UCSD-AML1 (cell line): ENCODE measurements at regions not wholly inside any gene's neighbourhood (a gene's known extent, or its start where the extent isn't known, plus 50 kb on each side); places are given as distances from the start of the nearest gene placed in this dataset.

ENCODE experiments used
- DNase-seq: peaks from one replicate; lab custom pipeline; 2025; ENCODE audit not compliant: unreplicated experiment; lab: John Stamatoyannopoulos, UW

DNA sequence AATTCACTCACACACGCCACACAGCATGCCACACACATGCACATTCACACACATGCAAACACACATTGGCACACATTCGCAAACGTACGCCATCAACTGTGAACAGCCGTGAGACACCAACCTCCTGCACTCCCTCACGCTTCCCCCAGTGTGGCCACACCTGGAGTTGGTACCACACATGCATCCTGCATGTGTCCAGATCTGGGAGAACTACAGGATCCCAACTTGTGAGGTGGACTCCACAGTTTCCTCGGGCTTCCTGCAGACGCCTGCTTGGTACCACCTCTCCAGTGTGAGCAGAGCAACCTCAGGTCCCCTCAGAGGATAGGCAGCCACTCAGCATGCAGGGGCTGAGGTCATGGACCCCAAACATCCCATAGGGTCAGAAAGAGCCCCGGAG, 239.0 kb downstream of the EIPR1 start:
- DNase-seq: no peak

DNA sequence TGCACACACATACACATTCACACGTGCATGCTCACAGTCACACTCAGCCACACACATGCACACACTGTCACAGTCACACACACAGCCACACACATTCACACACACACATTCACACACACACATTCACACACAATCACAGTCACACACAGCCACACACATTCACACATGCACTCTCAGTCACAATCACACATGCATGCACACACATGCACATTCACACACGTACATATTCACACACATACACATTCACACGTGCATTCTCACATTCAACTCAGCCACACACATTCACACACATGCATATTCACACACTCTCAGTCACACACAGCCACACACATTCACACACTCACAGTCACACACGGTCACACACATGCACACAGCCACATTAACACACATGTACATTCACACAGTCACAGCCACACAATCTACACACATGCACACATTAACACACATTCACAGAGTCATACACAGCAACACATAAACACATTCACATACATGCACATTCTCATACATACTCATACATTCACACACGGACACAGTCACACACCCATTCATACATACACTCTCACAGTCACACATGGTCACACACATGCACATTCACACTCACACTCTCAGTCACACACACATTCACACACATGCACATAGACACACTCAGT, 239.8 kb downstream of the EIPR1 start:
- DNase-seq: no peak

DNA sequence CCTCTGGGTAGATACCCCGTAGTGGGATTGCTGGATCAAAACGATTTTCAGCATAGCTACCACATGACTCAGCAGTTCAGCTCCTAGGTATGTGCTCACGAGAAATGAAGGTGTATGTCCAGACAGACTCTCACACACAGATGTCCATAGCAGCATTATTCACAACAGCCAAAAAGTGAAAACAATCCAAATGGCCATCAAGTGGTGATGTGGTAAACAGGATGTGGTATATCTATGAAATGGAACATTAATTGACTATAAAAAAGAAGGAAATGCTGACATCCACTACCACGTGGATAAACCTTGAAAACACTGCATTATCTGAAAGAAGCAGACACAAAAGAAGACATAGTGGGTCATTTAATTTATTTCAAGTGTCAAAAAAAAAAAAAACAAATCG, 241.9 kb downstream of the EIPR1 start:
- no peak for DNase-seq

DNA sequence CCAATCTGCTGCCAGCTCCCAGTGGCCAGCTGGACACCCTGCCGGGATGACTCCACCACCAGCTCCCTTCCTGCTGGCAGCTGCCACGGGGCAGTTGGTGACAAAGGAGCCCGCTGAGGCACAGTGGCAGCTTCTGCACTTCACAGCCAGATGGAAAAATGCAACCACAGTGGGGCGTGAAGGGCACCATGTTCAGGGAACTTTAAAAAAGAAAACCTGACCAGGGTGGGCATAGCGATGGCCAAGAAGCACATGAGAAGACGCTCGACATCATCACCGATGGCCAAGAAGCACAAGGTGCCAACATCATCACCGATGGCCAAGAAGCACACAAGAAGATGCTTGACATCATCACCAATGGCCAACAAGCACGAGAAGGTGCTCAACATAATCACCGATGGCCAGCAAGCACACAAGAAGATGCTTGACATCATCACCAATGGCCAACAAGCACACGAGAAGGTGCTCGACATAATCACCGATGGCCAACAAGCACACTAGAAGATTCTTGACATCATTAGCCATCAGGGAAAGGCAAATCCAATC, 243.5 kb downstream of the EIPR1 start:
- DNase-seq: no peak

DNA sequence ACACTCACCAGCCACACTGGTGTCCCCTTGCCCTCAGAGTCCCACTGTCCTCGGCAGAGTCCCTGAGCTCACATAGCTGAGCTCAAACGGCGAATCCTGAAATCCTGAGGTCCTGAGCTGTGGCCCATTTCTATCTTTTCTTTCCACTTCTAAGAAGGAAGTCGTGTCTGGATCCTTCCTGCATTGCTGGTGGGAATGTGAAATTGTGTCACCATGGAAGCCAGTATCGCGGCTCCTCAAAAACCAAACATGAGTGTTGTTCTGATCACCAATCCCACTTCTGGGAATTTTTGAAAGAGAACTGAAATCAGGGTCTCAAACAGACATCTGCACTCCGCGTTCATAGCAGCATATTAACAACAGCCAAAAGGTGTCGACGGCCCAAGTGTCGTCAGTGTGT, 244.7 kb downstream of the EIPR1 start:
- no peak for DNase-seq

DNA sequence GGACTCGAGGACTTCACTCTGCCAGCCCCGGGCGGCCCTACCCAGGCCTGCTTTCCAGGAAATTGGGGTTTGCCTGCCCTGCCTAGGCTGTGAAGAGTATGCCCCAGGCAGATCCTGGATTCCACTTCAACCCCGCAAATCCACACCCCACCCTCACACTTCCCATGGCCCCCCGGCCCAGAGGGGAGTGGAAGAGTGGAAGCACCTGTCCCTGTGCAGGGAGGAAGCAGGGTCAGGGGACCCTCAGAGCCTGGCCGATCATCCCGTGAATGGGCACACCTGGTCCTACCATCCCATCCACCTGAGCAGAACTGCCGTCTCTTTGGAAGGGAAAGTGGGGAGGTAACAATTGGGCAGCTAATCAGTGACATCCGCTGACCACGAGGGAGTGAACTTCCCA, 245.2 kb downstream of the EIPR1 start:
- no peak for DNase-seq

DNA sequence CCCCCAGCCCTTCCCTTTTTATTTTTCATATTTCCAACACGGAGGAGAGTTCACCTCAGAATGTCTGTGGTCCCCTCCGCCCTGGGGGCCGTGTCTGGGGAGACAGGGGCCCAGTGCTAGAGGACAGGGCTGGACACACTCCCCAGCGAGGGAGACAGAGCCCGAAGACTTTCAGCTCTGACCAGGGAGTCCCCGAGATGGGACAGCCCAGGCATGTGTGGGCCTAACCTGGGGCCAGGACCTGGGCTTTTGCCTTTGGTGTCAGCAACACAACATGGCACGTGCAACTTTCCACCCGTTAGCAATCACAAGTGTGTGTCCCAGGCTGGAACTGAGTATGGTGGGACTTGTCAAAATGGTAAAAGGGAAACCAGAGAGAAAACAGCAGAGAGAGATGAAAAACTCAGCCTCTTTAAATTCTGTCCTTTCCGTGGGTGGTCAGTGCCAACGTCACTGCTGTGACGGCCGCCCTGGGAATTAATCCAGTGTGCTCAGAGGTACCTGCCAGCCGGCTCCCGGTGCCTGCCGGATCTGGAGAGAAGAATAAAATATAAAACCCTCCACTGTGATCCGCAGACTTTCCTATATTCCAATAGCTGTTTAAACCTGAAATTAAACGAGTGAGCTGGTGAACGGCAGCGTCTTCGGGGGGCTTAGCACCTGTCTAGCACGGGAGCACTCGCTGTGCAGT, 245.8 kb downstream of the EIPR1 start:
- DNase-seq: no peak

DNA sequence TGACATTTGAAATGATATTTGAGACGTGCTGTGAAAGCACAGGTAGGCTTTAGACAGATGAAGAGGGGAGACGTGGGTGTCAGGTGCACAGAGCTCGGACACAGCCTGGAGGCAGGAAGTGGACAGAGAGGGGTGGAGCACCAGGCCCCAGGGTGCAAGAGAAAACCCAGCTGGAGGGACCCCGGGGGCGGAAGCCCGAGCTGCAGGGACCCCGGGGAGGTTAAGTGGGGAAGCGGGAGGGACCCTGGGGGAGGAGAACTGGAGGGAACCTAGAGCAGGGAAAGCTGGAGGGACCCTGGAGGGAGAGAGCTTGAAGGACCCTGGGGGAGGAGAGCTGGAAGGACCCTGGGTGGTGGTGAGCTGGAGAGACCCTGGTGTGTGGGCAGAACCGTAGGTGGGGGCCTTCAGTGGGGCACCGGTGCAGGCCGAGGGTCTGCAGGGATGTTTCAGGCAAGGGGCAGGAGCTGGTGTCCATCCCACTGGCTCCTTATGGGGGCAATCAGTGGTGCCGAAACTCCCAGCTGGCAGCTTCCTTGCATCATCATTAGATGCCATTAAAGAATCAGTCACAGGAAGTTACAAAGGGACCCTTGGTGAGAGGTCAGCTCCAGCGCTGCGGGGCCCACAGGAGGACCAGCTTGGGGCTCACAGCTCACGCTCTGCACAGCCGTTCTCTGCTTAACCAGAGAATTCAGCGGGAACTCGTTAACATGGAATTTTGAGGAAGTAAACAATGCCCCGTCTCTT, 246.6 kb downstream of the EIPR1 start:
- no peak for DNase-seq

DNA sequence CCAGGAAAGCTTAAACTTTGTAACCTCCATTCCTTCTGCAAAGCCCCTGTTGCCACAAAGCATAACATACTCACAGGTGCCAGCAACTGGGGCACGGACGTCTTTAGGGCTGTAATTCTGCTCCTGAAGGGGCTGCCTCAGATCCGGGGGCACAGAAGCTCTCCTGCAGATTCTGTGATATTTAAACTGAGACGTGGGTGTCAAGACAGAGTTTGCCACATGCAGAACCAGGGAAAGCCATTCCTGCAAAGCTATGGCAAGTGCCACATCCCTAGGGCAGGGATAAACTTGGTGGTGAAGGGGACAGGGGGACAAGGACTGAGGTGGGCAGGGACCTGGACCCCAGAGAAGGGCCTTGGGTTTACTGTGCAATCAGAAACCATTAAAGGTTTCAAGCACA, 247.2 kb downstream of the EIPR1 start:
- no peak for DNase-seq

DNA sequence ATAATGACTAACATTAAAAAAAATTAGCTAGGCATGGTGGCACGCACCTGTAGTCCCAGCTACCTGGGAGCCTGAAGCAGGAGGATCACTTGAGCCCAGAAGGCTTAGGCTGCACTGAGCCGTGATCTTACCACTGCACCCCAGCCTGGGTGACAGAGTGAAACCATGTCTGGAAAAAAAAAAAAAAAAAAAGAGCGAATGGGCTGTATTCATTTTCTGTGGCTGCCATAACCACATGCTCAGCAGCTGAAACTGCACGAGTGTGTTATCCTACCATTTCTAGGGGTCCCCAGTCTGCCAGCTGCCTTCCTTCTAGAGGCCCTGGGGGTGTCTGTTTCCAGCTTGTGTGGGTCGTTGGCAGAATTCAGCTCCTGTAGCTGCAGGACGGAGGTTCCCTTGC, 247.8 kb downstream of the EIPR1 start:
- no peak for DNase-seq

DNA sequence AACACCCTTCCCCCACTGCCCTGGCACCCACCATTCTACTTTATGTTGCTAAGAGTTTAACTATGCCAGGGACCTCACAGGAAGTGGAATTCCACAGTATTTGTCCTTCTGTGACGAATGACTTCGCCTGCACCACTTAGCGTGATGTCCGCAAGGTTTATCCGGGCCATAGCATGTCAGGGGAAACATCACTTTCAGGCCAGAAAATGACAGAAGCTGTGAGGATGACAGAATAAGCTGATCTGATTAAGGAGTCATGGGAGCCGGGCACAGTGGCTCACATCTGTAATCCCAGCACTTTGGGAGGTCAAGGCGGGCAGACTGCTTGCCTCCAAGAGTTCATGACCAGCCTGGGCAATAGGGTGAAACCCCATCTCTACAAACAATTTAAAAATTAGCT, 248.8 kb downstream of the EIPR1 start:
- no peak for DNase-seq

DNA sequence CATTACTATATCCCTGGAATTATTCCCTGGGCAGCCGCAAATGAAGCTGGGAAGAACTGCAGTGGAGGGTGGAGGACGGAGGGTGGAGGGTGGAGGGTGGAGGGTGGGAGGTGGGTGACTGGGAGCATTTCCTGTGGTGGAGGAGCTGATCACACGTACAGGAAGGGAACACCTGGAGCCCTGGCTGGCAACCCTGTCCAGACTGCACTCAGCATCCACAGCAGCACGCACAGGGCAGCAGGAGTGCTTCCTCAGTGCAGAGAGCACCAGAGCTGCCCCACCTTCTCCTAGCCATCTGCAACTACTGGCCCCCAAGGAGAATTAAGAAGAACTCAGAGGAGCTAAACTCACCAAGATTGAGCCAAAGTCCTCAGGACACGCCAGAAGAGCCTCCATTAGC, 249.9 kb downstream of the EIPR1 start:
- DNase-seq: no peak

DNA sequence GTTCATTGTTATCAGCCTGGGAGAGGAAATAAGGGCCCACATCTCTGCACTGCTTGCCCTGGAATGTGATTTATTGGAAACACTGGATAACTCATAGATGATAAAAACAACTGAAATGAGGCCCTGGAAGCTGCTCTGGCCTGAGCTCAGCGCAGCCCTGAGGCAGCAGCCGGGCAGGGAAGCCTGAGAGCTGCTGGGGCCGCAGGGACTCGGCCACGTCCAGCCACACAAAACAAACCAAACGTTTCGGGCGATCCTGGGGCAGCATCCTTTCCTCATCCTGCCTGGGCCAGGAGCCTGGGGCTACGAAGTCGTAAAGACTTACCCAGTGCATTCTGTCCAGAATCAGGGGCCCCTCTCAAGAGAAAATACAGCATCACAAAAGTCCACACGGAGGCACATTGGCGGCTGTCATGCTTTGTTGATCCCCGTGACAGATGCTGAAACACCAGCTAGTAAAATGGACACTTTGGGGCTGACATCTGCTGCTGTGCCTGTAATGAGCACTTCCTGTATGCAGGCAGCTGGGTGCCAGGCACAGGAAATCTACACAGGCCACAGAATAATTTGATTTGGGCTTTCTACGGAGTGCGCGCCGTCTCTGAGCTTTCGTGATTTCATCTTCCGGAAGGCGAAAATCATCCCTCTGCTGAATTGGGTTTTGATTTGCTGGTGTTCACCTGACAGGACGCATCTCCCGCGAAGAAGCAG, 250.6 kb downstream of the EIPR1 start:
- DNase-seq: no peak

DNA sequence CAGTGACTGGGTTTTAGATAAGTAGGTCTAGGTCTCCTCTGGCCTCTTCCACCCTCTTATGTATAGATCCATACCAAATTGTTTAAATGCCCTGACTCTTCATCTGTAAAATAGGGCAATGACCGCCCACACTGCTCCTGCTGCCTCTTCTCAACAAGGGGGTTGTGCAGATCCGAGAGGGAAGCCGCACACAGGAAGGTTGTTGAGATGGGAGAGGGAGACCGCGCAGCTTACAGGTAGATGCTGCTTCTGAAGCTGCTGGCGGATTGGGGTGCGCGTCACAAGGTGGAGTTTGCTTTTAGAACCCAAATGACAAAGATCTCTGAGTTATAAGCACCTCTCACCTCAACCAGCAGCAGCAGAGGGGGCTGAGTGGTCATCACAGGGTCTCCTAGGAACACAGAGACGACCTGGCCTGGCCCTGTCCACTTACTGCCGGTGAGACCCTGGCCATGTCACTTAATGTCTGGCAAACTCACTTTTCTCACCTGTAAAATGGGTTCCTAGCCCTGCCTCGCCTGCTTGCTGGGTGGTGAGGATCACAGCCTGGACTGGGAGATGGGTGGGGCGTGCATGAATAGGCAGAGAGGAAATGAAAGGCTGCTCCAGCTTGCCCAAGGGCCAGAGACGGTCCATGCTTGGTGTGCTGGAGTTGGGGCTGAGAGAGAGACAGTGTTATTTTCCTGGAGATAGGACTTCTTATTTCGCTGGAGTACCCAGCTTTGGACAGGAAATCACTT, 251.3 kb downstream of the EIPR1 start:
- DNase-seq: no peak

DNA sequence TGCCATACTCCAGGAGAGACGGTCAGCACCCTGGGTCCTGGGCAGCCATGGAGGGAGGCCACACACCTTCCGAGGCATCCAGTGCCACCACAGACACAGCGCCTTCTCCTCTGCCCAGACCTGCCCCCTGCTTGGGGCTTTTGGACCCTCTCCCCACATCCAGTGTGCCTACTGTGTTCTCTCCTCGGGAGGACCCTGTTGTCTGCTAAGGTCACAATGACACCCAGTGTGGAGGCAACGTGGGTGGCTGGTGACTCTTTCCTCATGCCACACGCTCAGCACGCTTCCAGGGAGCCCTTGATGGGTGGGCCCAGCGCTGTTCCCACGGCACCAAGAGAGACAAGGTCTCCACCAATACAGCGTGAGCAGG, 251.9 kb downstream of the EIPR1 start:
- no peak for DNase-seq

DNA sequence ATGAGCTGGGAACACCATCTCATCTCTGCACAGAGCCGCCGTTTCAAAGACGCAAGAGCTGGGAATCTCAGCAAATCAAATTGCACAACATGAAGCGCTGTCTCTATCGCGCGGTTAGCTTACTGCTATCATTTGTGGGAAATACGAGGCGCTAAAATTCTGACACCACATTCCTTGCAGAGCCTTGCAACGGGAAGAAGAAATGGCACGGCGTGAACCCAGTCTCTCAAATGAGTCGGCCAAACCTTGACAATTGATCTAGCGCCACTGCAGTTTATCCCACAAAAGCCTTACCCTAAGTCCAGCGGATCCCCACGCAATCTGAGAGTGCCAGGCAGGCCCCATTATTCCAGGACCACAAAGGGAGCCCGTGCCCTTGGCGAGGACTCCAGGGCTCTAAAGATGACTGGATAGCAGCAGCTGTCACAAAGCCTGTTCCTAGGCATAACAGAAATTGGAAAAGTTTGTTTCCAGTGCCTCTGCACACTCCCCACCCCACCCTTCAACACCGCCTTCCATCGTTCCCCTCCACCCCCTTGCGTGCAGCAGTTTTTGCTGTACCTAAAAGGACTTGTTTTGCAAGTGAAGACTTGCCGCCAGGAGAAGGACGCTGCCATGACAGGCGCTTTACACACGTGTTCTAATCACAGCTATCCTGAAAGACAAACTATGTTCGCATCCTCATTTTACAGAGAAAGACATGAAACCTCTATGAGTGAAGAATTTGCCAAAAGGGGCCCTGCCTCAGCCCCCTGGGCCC, 252.4 kb downstream of the EIPR1 start:
- no peak for DNase-seq

DNA sequence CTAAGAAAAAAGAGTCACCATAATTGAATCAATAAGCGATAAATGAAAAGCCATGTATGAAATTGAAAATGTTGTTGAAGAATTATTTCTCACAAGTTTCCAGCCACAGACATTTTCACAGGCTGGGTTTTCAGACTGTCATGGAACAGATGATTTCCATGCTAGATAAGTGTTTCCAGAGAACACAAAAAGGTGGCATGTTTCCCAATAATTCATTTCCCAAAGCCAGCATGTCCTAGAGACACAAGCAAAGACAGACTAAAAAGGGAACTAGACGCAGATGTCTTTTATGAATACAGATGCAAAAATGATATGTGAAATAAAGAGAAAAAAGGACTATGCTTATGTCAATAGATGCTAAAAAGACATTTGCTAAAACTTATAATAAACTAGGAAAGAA, 255.1 kb downstream of the EIPR1 start:
- DNase-seq: no peak

DNA sequence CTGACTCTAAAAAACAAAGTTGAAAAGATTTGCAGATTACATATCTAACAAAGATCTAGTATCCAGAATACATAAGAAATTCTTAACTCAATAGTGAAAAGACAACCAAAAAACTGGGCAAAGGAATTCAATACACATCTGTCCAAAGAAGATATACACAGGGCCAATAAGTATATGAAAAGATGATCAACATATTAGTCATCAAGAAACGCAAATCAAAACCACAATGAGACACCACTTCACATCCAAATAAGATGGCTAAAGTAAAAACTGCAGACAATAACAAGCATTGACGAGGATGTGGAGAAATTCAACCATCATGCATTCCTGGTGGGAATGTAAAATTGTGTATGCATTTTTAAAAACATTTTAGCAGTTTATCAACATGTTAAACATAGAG, 256.0 kb downstream of the EIPR1 start:
- DNase-seq: no peak

DNA sequence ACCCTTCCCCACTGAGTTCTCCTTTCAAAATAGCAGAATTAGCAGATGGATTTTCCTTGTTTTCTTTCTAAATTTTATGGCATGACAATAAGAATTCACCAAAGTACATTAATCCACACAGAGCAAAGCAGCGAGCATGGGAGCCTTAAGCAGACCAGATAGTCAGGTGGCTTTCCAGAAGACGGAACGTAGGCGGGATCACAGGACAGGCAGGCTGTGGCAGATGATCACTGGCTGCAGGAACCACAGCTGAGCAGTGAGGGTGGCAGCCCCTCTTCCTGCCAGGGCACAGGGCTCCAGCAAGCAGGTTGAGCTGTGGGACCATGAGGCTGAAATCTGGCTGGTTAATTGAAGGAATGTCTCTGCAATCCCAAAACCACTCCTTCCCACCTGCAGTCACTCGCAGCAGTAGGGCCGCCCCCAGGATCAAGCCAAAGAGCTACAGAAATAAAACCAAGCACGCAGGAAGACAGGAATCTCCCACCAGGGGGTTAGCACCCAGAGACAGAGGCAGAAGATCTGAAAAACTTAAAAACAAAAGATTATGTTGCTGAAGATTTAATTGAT, 259.9 kb downstream of the EIPR1 start:
- no peak for DNase-seq

DNA sequence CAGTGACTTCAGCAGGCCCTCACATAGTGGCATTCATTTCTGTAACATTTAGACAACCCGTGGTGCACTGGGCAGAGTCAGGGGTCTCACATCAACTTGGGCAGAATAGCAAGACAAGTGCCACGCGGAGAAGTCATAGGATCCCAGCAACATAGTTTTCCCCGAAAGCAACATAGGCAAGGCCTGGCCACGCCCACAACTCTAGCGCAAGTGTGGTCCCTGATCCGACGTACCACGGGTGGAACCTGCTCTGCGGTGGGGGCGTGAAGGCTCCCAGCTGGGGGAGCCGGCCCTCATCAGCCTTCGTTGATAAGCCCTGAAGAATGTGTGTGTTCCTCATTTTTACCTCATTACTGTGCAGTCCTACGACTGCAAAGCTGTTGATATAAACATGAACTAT, 261.2 kb downstream of the EIPR1 start:
- DNase-seq: no peak
